ENCODE measurements at regions not wholly inside any gene's neighbourhood (a gene's known extent, or its start where the extent isn't known, plus 50 kb on each side); places are given as distances from the start of the nearest gene placed in this dataset.
"Not testable (repeated sequence)": the region's sequence is repeated elsewhere in the genome, so short reads cannot be mapped to it uniquely, and the experiment has no call there.

- TF ChIP-seq POLR2A (IDR thresholded peaks at IDR 0.05; ENCODE audit: low read depth, low read length), result no peak
- no peak for TF ChIP-seq POLR2AphosphoS5 (IDR thresholded peaks at IDR 0.05; ENCODE audit: low read depth, low read length)
- TF ChIP-seq POU2F2 (IDR thresholded peaks at IDR 0.05; ENCODE audit: low read depth, low read length), result no peak
- TF ChIP-seq SPI1 (IDR thresholded peaks at IDR 0.05; ENCODE audit: low read depth, low read length), result no peak
- no peak for TF ChIP-seq PAX5 (IDR thresholded peaks at IDR 0.05; ENCODE audit: insufficient read depth, low read length, severe bottlenecking)
- no peak for TF ChIP-seq TAF1 (IDR thresholded peaks at IDR 0.05; ENCODE audit: low read depth, low read length)
- FAIRE-seq (no peak), DNase-seq (ENCODE audit: insufficient read length, low spot score) (no peak)
Observed at GRCh38 chr15:81895723-81896122, 150.1 kb downstream of the MEX3B start.

GRCh38 chr15:81894061-81894460 is 151.8 kb downstream of the MEX3B start:
- TF ChIP-seq TAF1 (IDR thresholded peaks at IDR 0.05; ENCODE audit: low read depth, low read length) (no peak), SPI1 (IDR thresholded peaks at IDR 0.05; ENCODE audit: low read depth, low read length) (no peak), POLR2A (IDR thresholded peaks at IDR 0.05; ENCODE audit: low read depth, low read length) (no peak), POU2F2 (IDR thresholded peaks at IDR 0.05; ENCODE audit: low read depth, low read length) (no peak), POLR2AphosphoS5 (IDR thresholded peaks at IDR 0.05; ENCODE audit: low read depth, low read length) (no peak), PAX5 (IDR thresholded peaks at IDR 0.05; ENCODE audit: insufficient read depth, low read length, severe bottlenecking) (no peak)
- DNase-seq (ENCODE audit: insufficient read length, low spot score), result no peak
- FAIRE-seq, result no peak

GRCh38 chr15:81893182-81893835 is 152.5 kb downstream of the MEX3B start:
- no peak for TF ChIP-seq SPI1 (IDR thresholded peaks at IDR 0.05; ENCODE audit: low read depth, low read length)
- TF ChIP-seq TAF1 (IDR thresholded peaks at IDR 0.05; ENCODE audit: low read depth, low read length), result no peak
- TF ChIP-seq PAX5 (IDR thresholded peaks at IDR 0.05; ENCODE audit: insufficient read depth, low read length, severe bottlenecking), result no peak
- TF ChIP-seq POLR2A (IDR thresholded peaks at IDR 0.05; ENCODE audit: low read depth, low read length), result no peak
- FAIRE-seq, result no peak
- no peak for DNase-seq (ENCODE audit: insufficient read length, low spot score)

GRCh38 chr15:81890496-81890895 is 155.3 kb downstream of the MEX3B start:
- DNase-seq (ENCODE audit: insufficient read length, low spot score) (no peak), FAIRE-seq (no peak)
- no peak for TF ChIP-seq POU2F2 (IDR thresholded peaks at IDR 0.05; ENCODE audit: low read depth, low read length)
- TF ChIP-seq SPI1 (IDR thresholded peaks at IDR 0.05; ENCODE audit: low read depth, low read length), result no peak
- no peak for TF ChIP-seq POLR2A (IDR thresholded peaks at IDR 0.05; ENCODE audit: low read depth, low read length)
- TF ChIP-seq PAX5 (IDR thresholded peaks at IDR 0.05; ENCODE audit: insufficient read depth, low read length, severe bottlenecking), result no peak
- TF ChIP-seq POLR2AphosphoS5 (IDR thresholded peaks at IDR 0.05; ENCODE audit: low read depth, low read length), result no peak

- TF ChIP-seq POLR2A (IDR thresholded peaks at IDR 0.05; ENCODE audit: low read depth, low read length), result no peak
- TF ChIP-seq POU2F2 (IDR thresholded peaks at IDR 0.05; ENCODE audit: low read depth, low read length), result no peak
- no peak for TF ChIP-seq TAF1 (IDR thresholded peaks at IDR 0.05; ENCODE audit: low read depth, low read length)
- no peak for TF ChIP-seq POLR2AphosphoS5 (IDR thresholded peaks at IDR 0.05; ENCODE audit: low read depth, low read length)
- TF ChIP-seq SPI1 (IDR thresholded peaks at IDR 0.05; ENCODE audit: low read depth, low read length), result no peak
- no peak for TF ChIP-seq PAX5 (IDR thresholded peaks at IDR 0.05; ENCODE audit: insufficient read depth, low read length, severe bottlenecking)
- FAIRE-seq (no peak), DNase-seq (ENCODE audit: insufficient read length, low spot score) (no peak)
Observed at GRCh38 chr15:81889485-81889881, 156.3 kb downstream of the MEX3B start.

GRCh38 chr15:81888748-81889484 is 156.9 kb downstream of the MEX3B start:
- DNase-seq (ENCODE audit: insufficient read length, low spot score), result no peak
- TF ChIP-seq TAF1 (IDR thresholded peaks at IDR 0.05; ENCODE audit: low read depth, low read length), result no peak
- TF ChIP-seq POU2F2 (IDR thresholded peaks at IDR 0.05; ENCODE audit: low read depth, low read length), result no peak
- no peak for TF ChIP-seq PAX5 (IDR thresholded peaks at IDR 0.05; ENCODE audit: insufficient read depth, low read length, severe bottlenecking)
- TF ChIP-seq POLR2AphosphoS5 (IDR thresholded peaks at IDR 0.05; ENCODE audit: low read depth, low read length), result no peak
- no peak for TF ChIP-seq POLR2A (IDR thresholded peaks at IDR 0.05; ENCODE audit: low read depth, low read length)
- TF ChIP-seq SPI1 (IDR thresholded peaks at IDR 0.05; ENCODE audit: low read depth, low read length), result no peak
- FAIRE-seq, result no peak

GRCh38 chr15:81887912-81888311 is 157.9 kb downstream of the MEX3B start:
- no peak for TF ChIP-seq POLR2AphosphoS5 (IDR thresholded peaks at IDR 0.05; ENCODE audit: low read depth, low read length)
- no peak for TF ChIP-seq PAX5 (IDR thresholded peaks at IDR 0.05; ENCODE audit: insufficient read depth, low read length, severe bottlenecking)
- TF ChIP-seq POU2F2 (IDR thresholded peaks at IDR 0.05; ENCODE audit: low read depth, low read length), result no peak
- no peak for TF ChIP-seq TAF1 (IDR thresholded peaks at IDR 0.05; ENCODE audit: low read depth, low read length)
- no peak for TF ChIP-seq POLR2A (IDR thresholded peaks at IDR 0.05; ENCODE audit: low read depth, low read length)
- TF ChIP-seq SPI1 (IDR thresholded peaks at IDR 0.05; ENCODE audit: low read depth, low read length), result no peak
- FAIRE-seq (no peak), DNase-seq (ENCODE audit: insufficient read length, low spot score) (no peak)

- not testable (repeated sequence) for DNase-seq (ENCODE audit: insufficient read length, low spot score); FAIRE-seq
Observed at GRCh38 chr15:81887188-81887587, 158.6 kb downstream of the MEX3B start.

GRCh38 chr15:81886591-81886990 is 159.2 kb downstream of the MEX3B start:
- FAIRE-seq, result no peak

GRCh38 chr15:81886080-81886479 is 159.7 kb downstream of the MEX3B start:
- FAIRE-seq (no peak), DNase-seq (ENCODE audit: insufficient read length, low spot score) (no peak)
- TF ChIP-seq SPI1 (IDR thresholded peaks at IDR 0.05; ENCODE audit: low read depth, low read length) (no peak), TAF1 (IDR thresholded peaks at IDR 0.05; ENCODE audit: low read depth, low read length) (no peak), POLR2AphosphoS5 (IDR thresholded peaks at IDR 0.05; ENCODE audit: low read depth, low read length) (no peak), POLR2A (IDR thresholded peaks at IDR 0.05; ENCODE audit: low read depth, low read length) (no peak), PAX5 (IDR thresholded peaks at IDR 0.05; ENCODE audit: insufficient read depth, low read length, severe bottlenecking) (no peak), POU2F2 (IDR thresholded peaks at IDR 0.05; ENCODE audit: low read depth, low read length) (no peak)

More at GRCh38 chr15:81886591-81886990, 159.2 kb downstream of the MEX3B start:
- no peak for TF ChIP-seq POU2F2 (IDR thresholded peaks at IDR 0.05; ENCODE audit: low read depth, low read length)
- no peak for TF ChIP-seq PAX5 (IDR thresholded peaks at IDR 0.05; ENCODE audit: insufficient read depth, low read length, severe bottlenecking)
- no peak for TF ChIP-seq SPI1 (IDR thresholded peaks at IDR 0.05; ENCODE audit: low read depth, low read length)
- TF ChIP-seq POLR2AphosphoS5 (IDR thresholded peaks at IDR 0.05; ENCODE audit: low read depth, low read length), result no peak
- TF ChIP-seq POLR2A (IDR thresholded peaks at IDR 0.05; ENCODE audit: low read depth, low read length), result no peak
- no peak for TF ChIP-seq TAF1 (IDR thresholded peaks at IDR 0.05; ENCODE audit: low read depth, low read length)
- DNase-seq (ENCODE audit: insufficient read length, low spot score), result no peak

Measured in GM12891 (cell line).